Activated CD8-positive, alpha-beta memory T cell treated with anti-CD3 and anti-CD28 coated beads, Interleukin-2, amount 50 U/mL, for 1 hour (primary cell): ENCODE measurements at regions not wholly inside any gene's neighbourhood (a gene's known extent, or its start where the extent isn't known, plus 50 kb on each side); places are given as distances from the start of the nearest gene placed in this dataset.
"Not testable (repeated sequence)": the region's sequence is repeated elsewhere in the genome, so short reads cannot be mapped to it uniquely, and the experiment has no call there.

Source experiments
- DNase-seq: peaks from one replicate; pipeline ENCODE4 v3.0.0-alpha.2; 2020; ENCODE audit errors: extremely low read depth

DNA sequence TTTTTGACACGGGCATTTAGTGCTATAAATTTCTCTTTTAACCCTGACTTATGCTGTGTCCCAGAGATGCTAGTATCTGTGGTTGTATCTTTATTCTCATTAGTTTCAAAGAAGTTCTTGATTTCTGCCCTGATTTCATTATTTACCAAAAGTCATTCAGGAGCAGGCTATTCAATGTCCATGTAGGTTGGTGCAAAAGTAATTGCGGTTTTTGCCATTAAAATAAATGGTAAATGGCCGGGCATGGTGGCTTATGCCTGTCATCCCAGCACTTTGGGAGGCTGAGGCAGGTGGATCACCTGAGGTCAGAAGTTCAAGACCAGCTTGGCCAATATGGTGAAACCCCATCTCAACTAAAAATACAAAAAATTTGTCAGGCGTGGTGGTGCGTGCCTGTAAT is 1097.4 kb upstream of the SLIT2 start:
- DNase-seq: not testable (repeated sequence)

- DNase-seq: no peak
Measured at GRCh38 chr4:19152264-19152663, 1099.4 kb upstream of the SLIT2 start.

DNA sequence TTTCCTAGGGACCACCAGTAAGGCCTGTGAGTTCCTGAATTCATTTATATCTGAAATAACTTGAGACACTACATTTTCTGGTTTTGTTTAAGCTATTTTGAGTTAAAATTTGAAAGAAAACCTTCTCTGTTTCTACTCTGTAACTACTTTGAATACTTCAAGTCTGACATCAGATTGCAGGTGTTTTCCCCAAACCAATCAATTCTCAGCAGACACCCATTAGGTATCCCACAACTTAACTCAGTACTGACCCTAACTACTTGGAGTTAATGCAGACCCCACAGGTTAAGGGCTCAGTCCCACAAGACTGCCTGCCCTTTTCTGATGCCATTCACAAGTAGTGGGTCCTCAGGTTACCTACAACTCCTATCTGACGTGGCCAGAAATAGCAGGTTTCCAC is 1100.0 kb upstream of the SLIT2 start:
- no peak for DNase-seq

GRCh38 chr4:19146038-19146437 is 1105.7 kb upstream of the SLIT2 start:
- DNase-seq: no peak

DNA sequence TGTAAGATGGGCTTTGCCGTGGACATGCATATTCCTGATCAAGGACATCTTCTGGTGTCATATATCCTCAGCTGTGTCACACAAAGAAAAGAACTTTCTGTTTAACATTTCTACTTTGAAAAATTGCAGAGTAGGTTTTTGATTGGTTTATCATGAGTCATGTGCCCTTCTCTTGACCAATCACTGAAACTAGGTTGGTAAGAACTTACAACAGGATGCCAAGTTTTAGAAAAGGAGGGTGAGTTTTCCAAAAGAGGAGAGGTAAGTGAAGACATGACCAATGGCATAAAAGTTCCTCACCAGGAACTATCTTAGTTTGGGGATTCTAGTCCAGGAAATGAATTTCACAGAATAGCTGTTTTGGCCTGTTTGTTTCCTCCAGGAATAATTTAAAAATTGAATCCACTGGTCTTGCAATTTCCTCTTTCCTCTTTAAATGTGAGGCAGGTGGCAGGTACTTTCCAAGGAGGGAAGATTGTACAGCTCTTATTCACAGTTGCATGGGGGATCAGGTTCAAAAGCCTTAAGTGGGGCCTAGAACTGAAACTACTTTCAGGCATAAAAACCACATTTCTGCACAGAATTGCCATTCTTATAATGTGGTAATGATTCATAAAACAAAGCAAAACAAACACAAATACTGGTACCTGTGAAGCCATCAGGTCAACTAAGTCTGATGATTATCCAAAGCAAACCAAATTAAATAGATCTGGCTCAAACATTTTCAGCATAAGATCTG is 1114.5 kb upstream of the LCORL start:
- DNase-seq: no peak

DNA sequence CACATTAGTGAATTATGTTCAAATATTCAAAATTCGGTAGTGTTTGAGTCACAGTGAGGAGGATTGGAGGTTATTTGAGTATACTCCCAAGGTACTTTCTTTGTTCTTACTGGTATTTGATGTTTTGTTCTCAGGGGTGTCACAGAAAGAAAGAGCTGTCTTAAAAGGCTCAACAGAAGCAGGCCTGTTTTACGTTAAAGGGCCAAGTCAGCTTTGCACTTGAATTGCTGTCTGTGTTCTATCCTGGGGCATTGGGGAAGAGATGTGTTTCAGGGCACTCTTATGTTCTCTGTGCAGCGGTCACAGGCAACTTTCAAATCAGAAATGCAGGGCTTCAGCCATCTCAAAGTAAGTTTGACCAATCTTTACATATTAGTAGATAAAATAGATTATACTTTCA is 1113.1 kb upstream of the LCORL start:
- no peak for DNase-seq

GRCh38 chr4:19133315-19133714 is 1111.8 kb upstream of the LCORL start:
- DNase-seq: no peak

DNA sequence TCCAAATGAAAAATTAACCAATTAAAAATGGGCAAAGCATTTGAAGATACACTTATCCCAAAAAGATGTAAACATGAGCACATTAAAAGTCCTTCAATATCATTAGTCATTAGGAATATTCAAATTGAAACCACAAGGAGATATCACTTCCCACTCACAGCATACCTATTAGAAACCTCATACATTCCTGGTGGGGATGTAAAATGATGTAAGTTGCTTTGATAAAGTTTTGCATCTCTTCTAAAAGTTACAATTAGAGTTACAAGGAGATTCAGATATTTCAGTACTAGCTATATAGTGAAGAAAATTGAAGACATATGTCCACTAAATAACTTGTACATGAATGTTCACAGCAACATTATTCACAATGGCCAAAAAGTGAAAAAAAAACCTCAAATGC is 1109.3 kb upstream of the LCORL start:
- DNase-seq: no peak

GRCh38 chr4:19128176-19128575 is 1106.6 kb upstream of the LCORL start:
- no peak for DNase-seq

DNA sequence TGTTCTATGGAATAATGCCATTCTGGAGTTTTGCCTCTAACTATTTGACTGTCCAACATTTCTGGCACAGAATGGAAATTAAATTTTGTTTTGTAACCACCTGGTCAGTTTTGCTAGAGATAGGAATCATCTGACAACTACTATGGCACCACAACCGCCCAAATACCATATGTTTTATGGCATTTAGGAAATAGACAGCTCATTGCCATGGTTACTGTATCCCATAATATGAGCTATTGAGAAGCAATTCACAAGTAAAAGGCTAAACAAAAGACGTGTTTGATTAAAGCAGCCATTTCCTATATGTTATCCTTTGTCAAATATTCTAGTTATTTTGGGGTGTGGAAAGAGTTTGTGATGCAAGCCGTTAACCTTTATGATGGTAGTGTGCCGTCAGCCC is 1105.3 kb upstream of the LCORL start:
- DNase-seq: no peak

DNA sequence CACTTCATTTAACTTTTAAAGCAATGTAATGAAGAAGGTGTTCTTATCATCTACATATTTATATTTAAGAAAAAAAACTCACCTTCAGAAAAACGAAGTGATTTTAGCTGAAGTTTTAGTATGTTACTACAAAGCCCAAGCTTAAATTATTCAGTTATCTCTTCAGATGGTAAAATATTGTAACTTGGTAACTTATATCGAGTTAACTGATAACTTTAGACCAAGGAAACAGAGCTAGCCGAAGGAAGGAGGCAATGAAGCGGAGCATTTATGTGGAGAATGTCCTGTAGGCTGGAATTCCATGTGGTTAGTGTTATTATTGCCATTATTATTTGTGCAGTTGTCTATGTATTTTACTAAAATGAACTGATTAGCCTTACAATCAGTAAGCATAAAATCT is 1102.1 kb upstream of the LCORL start:
- DNase-seq: no peak

DNA sequence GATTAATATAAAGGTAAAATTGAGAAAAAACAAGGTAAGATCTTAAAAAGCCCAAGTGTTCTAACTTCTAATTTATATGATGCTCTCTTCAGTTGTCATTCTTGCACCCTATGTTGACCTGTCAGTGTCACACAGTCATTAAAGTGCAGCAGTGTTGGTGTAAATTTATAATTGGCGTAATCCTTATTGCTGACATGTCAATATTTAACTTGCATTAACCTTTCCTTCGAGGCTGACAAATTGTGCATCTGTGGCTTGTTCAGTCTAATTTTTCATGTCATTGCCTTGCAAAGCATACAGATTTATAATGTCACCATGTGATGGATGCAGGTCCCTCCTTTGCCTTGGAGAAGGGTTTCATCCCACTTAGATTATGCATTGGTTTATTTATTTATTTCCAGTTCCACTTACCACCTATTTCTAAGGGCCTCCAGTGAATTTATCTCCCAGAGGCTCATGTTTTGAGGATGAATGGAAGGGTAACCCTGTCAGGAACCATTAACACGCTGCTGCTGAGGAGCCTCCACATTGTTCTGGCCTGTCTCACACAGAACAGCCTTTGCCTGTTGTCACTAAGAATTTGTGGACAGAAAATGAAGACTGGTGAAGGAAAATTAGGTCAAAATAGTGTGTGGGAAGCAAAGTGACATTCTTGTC is 1098.5 kb upstream of the LCORL start:
- DNase-seq: no peak

DNA sequence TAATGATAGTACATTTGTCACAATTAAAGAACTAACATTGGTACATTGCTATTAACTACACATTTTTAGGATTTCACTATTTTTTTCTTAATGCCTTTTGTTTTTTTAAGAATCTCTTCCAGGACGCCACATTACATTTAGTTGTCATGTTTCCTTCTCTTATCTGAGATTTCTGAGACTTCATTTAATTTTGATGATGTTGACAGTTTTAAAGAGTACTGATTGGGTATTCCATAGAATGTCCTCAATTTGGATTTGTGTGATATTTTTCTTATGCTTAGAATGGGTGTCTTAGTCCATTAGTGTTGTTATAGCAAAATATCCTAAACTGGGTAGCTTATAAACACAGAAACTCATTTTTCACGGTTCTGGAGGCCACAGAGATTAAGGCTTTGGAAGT is 1095.5 kb upstream of the LCORL start:
- DNase-seq: no peak

DNA sequence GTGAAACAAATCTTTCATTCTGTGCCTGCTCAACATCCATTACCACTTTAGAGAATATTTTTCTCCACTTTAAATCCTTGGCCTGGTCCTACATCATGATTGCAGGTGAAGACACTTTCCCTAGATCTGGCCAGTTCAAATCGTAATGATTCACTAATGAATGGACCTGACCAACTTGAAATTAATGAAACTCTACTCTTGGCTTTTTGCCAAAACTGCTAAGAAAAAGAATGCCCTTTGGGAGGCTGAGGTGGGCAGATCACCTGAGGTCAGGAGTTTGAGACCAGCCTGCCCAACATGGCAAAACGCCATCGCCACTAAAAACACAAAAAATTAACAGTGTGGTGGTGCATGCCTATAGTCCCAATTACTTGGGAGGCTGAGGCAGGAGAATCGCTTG is 1082.6 kb upstream of the LCORL start:
- DNase-seq: no peak

- no peak for DNase-seq
Measured at GRCh38 chr4:19095491-19096046, 1074.0 kb upstream of the LCORL start.

DNA sequence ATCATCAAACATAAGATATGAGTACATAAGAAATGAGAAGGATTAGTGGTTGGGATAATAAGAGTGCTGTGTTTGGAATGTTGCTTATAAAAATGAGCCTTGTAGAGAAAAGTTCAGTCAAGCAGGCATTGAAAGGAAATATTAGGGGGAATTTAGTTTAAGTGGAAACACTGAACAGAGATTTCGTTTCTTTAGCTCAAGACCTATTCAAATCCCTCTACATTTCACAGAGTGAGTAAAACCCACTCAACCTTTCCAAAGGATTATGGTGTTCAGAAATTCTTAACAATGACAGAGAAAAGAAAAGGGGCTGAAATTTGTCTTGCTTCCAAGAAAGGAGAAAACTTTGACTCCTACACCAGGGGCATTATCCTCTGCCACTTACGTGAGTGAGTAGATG is 1072.4 kb upstream of the LCORL start:
- DNase-seq: no peak

GRCh38 chr4:19092797-19093196 is 1071.2 kb upstream of the LCORL start:
- DNase-seq: no peak

- DNase-seq: no peak
Measured at GRCh38 chr4:19074036-19074435, 1052.5 kb upstream of the LCORL start.

DNA sequence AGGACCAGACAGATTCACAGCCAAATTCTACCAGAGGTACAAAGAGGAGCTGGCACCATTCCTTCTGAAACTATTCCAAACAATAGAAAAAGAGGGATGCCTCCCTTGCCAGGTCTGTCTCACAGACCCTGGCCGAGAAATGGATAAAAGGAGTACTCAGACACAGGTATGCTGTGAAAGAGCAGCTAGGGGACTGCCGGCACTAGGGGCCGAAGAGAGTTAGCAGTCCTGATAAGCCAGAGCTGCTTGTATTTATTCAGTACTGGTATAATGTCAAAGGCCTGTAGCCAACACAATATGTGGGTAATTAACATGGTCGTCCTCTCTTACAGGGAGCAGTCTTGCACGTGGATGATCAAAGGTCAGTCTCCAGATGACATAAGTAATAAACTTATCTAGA is 1042.1 kb upstream of the LCORL start:
- DNase-seq: no peak

GRCh38 chr4:19054916-19055315 is 1033.4 kb upstream of the LCORL start:
- DNase-seq: no peak

DNA sequence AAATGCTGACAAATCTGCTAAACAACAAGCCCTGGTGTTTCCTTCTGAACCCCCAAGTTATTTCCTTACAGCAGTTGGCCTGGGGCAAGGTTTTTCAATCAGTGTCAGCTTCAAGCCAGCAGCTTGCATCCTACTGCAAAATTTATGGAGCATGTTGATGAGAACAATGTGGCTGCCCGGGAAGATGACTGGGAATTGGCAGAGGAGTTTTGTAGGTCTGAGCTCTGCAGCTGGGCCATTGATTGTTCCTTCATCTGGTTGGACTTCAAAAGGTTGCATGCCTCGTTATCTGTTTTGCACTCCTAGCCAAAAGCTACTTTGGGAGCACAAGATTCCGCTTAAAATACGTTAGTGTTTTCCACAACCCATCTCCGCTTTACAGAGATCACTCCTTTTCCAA is 1030.3 kb upstream of the LCORL start:
- DNase-seq: no peak

- no peak for DNase-seq
Measured at GRCh38 chr4:19047279-19047880, 1025.8 kb upstream of the LCORL start.

DNA sequence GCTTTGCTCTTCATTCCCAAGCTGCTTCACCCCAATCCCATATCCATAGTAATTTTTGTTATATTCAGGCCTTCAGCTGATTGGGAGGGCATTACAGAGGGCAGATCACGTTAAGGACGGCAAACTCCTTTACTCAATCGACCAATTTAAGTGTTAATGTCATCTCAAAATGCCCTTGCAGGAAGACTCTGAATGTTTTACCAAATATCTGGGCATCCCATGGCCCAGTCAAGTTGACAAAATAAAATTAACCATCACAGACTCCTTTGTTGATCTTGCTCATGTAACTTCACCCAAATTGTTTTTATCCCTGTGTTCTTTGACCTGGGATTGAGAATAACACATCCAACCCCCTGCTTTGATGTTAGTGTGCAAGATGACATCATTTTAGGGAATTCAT is 1018.3 kb upstream of the LCORL start:
- no peak for DNase-seq
